ENCODE measurements at regions not wholly inside any gene's neighbourhood (a gene's known extent, or its start where the extent isn't known, plus 50 kb on each side); places are given as distances from the start of the nearest gene placed in this dataset.
"Not testable (repeated sequence)": the region's sequence is repeated elsewhere in the genome, so short reads cannot be mapped to it uniquely, and the experiment has no call there.

DNA sequence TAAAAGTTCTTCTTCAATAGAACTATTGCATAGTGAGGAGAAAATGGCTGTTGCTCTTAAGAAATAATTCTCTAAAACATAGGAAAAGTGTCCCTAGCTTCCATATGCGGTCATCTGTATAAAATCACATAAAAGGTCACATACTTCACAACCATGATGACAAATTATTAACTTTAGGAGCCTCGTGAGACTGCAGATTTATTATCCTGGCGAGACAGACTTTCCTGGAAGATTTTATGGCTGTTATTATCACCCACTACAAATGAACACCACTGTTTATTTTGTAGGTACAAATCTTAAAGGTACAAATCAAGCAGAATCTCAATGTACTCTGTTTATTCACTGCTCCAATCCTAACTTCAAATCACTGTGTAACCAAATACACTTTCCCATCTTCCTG lies 55.0 kb upstream of the AGAP4 start:
- CTCF ChIA-PET; H3K79me2 ChIP-seq (ENCODE audit: low read depth); H4K20me1 ChIP-seq (ENCODE audit: insufficient read depth); H3K27me3 ChIP-seq (ENCODE audit: insufficient read depth, low read depth); BruUV-seq (replicated peaks); H3F3A ChIP-seq (ENCODE audit: insufficient read depth, low read depth); H3K9me3 ChIP-seq (ENCODE audit: insufficient read depth, low read depth); POLR2A ChIA-PET (ENCODE audit: unreplicated experiment); H2AFZ ChIP-seq; H3K4me3 ChIP-seq; H3K4me1 ChIP-seq (replicated peaks; ENCODE audit: insufficient read depth); intact Hi-C loops (cut with micrococcal nuclease; ENCODE audit: unreplicated experiment); H3K4me2 ChIP-seq; H3K36me3 ChIP-seq (ENCODE audit: low read depth); DNase-seq; H3K27ac ChIP-seq; H3K9me2 ChIP-seq (ENCODE audit: insufficient read depth): not testable (repeated sequence)

DNA sequence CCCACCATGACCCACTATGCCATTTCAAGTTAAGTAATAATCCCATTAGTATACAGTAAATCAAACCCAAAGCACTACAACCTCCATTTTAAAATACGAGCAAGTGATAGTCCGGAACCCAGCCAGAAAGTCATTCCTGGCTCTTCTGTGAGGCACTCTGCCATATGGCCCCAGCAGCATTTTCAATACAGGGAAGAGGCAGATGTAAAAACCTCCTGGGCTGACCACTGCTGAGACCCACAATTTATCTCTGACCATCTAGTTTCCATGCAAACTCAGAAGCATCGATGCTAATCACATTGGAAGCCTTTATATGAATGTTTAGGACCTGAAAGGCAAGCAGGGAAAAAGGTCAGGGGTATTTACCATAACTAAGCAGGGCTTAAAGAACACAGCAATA lies 56.3 kb upstream of the AGAP4 start:
- H3K79me2 ChIP-seq (ENCODE audit: low read depth); BruUV-seq (replicated peaks); H3K4me3 ChIP-seq; CTCF ChIA-PET; H3K9me2 ChIP-seq (ENCODE audit: insufficient read depth); POLR2A ChIA-PET (ENCODE audit: unreplicated experiment); H4K20me1 ChIP-seq (ENCODE audit: insufficient read depth); intact Hi-C loops (cut with micrococcal nuclease; ENCODE audit: unreplicated experiment); H3F3A ChIP-seq (ENCODE audit: insufficient read depth, low read depth); H3K4me1 ChIP-seq (replicated peaks; ENCODE audit: insufficient read depth); H3K4me2 ChIP-seq; H3K9me3 ChIP-seq (ENCODE audit: insufficient read depth, low read depth); DNase-seq; H3K36me3 ChIP-seq (ENCODE audit: low read depth); H3K27me3 ChIP-seq (ENCODE audit: insufficient read depth, low read depth); H2AFZ ChIP-seq; H3K27ac ChIP-seq: not testable (repeated sequence)

- BruUV-seq (replicated peaks); H3K27me3 ChIP-seq (ENCODE audit: insufficient read depth, low read depth); H3K27ac ChIP-seq; H3K4me3 ChIP-seq; H3K4me2 ChIP-seq; H3K36me3 ChIP-seq (ENCODE audit: low read depth); DNase-seq; POLR2A ChIA-PET (ENCODE audit: unreplicated experiment); CTCF ChIA-PET; H3K9me3 ChIP-seq (ENCODE audit: insufficient read depth, low read depth); H3K9me2 ChIP-seq (ENCODE audit: insufficient read depth); H3K79me2 ChIP-seq (ENCODE audit: low read depth); H3K4me1 ChIP-seq (replicated peaks; ENCODE audit: insufficient read depth); H3F3A ChIP-seq (ENCODE audit: insufficient read depth, low read depth); intact Hi-C loops (cut with micrococcal nuclease; ENCODE audit: unreplicated experiment); H4K20me1 ChIP-seq (ENCODE audit: insufficient read depth); H2AFZ ChIP-seq: not testable (repeated sequence)
These were observed 56.8 kb upstream of the AGAP4 start for GRCh38 chr10:45904070-45904469.

DNA sequence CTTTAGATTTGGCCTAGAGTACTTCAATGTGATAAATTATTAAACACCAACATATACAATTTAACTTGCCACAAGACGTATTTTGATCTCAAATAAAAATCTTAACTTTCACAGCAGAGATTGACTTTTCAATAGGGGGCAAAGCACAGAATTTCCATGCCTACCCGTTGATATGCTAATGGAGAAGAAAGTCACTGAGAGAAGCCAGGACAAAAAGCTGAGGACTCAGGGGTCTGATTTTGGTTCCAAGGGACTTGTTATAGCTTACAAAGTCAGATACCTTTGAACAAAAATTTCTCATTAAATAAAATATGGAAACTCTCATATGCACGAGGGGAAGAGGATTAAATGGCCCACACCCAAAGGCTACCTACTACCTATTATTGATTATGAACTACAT lies 59.1 kb upstream of the TIMM23 start:
- H3K9me2 ChIP-seq (ENCODE audit: insufficient read depth); intact Hi-C loops (cut with micrococcal nuclease; ENCODE audit: unreplicated experiment); H3K27ac ChIP-seq; H3K4me2 ChIP-seq; H3K27me3 ChIP-seq (ENCODE audit: insufficient read depth, low read depth); H2AFZ ChIP-seq; BruUV-seq (replicated peaks); H3F3A ChIP-seq (ENCODE audit: insufficient read depth, low read depth); POLR2A ChIA-PET (ENCODE audit: unreplicated experiment); H3K79me2 ChIP-seq (ENCODE audit: low read depth); CTCF ChIA-PET; H3K9me3 ChIP-seq (ENCODE audit: insufficient read depth, low read depth); H3K4me1 ChIP-seq (replicated peaks; ENCODE audit: insufficient read depth); DNase-seq; H3K4me3 ChIP-seq; H3K36me3 ChIP-seq (ENCODE audit: low read depth); H4K20me1 ChIP-seq (ENCODE audit: insufficient read depth): not testable (repeated sequence)

DNA sequence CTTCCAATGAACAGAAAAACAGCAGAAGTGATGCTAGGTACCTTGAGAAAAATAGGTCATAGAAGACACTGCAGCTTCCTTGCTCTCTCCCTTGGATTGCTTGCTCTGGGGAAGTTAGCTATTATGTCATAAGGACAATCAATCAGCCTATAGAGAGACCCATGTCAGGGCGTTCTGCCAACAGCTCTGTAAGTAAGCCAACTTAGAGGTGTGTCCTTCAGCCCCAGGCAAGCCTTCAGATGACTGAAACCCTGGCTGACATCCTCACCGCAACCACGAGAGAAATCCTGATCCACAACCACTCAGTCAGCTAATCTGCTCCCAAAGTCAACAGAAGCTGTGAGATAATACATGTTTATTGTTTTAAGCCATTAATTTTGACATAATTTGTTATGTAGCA lies 57.5 kb upstream of the TIMM23 start:
- CTCF ChIA-PET, result not testable (repeated sequence)

GRCh38 chr10:45915617-45916016 lies 56.7 kb upstream of the TIMM23 start:
- H3K9me3 ChIP-seq (ENCODE audit: insufficient read depth, low read depth); H3K36me3 ChIP-seq (ENCODE audit: low read depth); DNase-seq; CTCF ChIA-PET; intact Hi-C loops (cut with micrococcal nuclease; ENCODE audit: unreplicated experiment); H2AFZ ChIP-seq; BruUV-seq (replicated peaks); POLR2A ChIA-PET (ENCODE audit: unreplicated experiment); H3K27ac ChIP-seq; H3K27me3 ChIP-seq (ENCODE audit: insufficient read depth, low read depth); H3K4me2 ChIP-seq; H4K20me1 ChIP-seq (ENCODE audit: insufficient read depth); H3K4me3 ChIP-seq; H3K4me1 ChIP-seq (replicated peaks; ENCODE audit: insufficient read depth); H3F3A ChIP-seq (ENCODE audit: insufficient read depth, low read depth); H3K79me2 ChIP-seq (ENCODE audit: low read depth); H3K9me2 ChIP-seq (ENCODE audit: insufficient read depth): not testable (repeated sequence)

More for the DNA sequence above, 57.5 kb upstream of the TIMM23 start:
- H3K79me2 ChIP-seq (ENCODE audit: low read depth); H3K4me3 ChIP-seq; H3K4me2 ChIP-seq; intact Hi-C loops (cut with micrococcal nuclease; ENCODE audit: unreplicated experiment); H3F3A ChIP-seq (ENCODE audit: insufficient read depth, low read depth); H4K20me1 ChIP-seq (ENCODE audit: insufficient read depth); POLR2A ChIA-PET (ENCODE audit: unreplicated experiment); H3K27me3 ChIP-seq (ENCODE audit: insufficient read depth, low read depth); BruUV-seq (replicated peaks); H3K9me2 ChIP-seq (ENCODE audit: insufficient read depth); H3K9me3 ChIP-seq (ENCODE audit: insufficient read depth, low read depth); H3K36me3 ChIP-seq (ENCODE audit: low read depth); H3K4me1 ChIP-seq (replicated peaks; ENCODE audit: insufficient read depth); H3K27ac ChIP-seq; H2AFZ ChIP-seq: not testable (repeated sequence)
- peak in 1 of 2 experiments; percentile 7 for DNase-seq
